B cell (primary cell): ENCODE measurements at regions not wholly inside any gene's neighbourhood (a gene's known extent, or its start where the extent isn't known, plus 50 kb on each side); places are given as distances from the start of the nearest gene placed in this dataset.

Experiments
- ATAC-seq: fragments of 200-7000 bp; cut with Tn5 transposase; one replicate; pipeline ENCODE4 v1.10.0; 2021; ENCODE audit warnings: low read depth, mild to moderate bottlenecking, moderate number of reproducible peaks, moderate library complexity
- CTCF ChIA-PET: fragments of 350-600 bp; sonication (Branson Sonifier 250); formaldehyde crosslinking; loops from one replicate; lab custom pipeline; 2021; ENCODE audit warnings: antibody characterized with exemption, inconsistent platforms; lab: Charles Lee
- POLR2A ChIA-PET: fragments of 350-600 bp; sonication (Branson Sonifier 250); formaldehyde crosslinking; loops from one replicate; lab custom pipeline; 2021; ENCODE audit warnings: antibody characterized with exemption; lab: Charles Lee
- DNase-seq: peaks from one replicate; pipeline ENCODE4 v3.0.0; 2013
- H2AFZ ChIP-seq: 2 replicates; pipeline ENCODE4 v1.6.1; 2012; ENCODE audit warnings: mild to moderate bottlenecking, low read depth, low read length; ENCODE audit not compliant: insufficient read depth, poor library complexity, severe bottlenecking
- H3K27ac ChIP-seq, 2 donors: 1 replicate in 1 of 2; 2 replicates in 1 of 2; pipeline ENCODE4 v1.5.1; 2012 to 2013; ENCODE audit warnings: low read length in 2 of 2, mild to moderate bottlenecking in 2 of 2, moderate library complexity in 1 of 2
- H3K27me3 ChIP-seq, 4 experiments: fragments of 200-600 bp in 1 of 4; sonication (generic) in 1 of 4; replicated peaks in 1 of 4; 1 replicate in 2 of 4; 2 replicates in 2 of 4; pipeline versions ENCODE4 v1.6.1 to v1.7.0; 2013 to 2016; ENCODE audit warnings: low read length in 3 of 4, mild to moderate bottlenecking in 2 of 4, mixed read lengths in 1 of 4, moderate library complexity in 1 of 4; ENCODE audit not compliant: insufficient read depth in 4 of 4, control insufficient read depth in 3 of 4; ENCODE audit errors: control extremely low read depth in 1 of 4
- H3K36me3 ChIP-seq, 2 experiments: replicated peaks in 1 of 2; 1 replicate in 1 of 2; 2 replicates in 1 of 2; pipeline versions ENCODE4 v1.6.1 to v1.7.1; 2013; ENCODE audit warnings: low read length in 1 of 2; ENCODE audit not compliant: insufficient read depth in 2 of 2, control insufficient read depth in 1 of 2; ENCODE audit errors: control extremely low read depth in 1 of 2, extremely low read depth in 1 of 2
- H3K4me1 ChIP-seq, 2 donors: fragments of 200-600 bp in 1 of 2; sonication (generic) in 1 of 2; 1 replicate in 1 of 2; 2 replicates in 1 of 2; pipeline versions ENCODE4 v1.5.1 to v1.6.1; 2013 to 2017; ENCODE audit warnings: low read length in 2 of 2; ENCODE audit not compliant: control insufficient read depth in 2 of 2, insufficient read depth in 2 of 2
- H3K4me2 ChIP-seq: replicated peaks from 2 replicates; pipeline ENCODE3; 2012; ENCODE audit warnings: mild to moderate bottlenecking, low read depth, low read length; ENCODE audit not compliant: poor library complexity, severe bottlenecking
- H3K4me3 ChIP-seq, 5 experiments: fragments of 200-600 bp in 1 of 5; sonication (generic) in 1 of 5; 1 replicate in 3 of 5; 2 replicates in 2 of 5; pipeline versions ENCODE4 v1.5.1 to v1.7.0; 2011 to 2016; ENCODE audit warnings: low read length in 4 of 5, mild to moderate bottlenecking in 4 of 5, low read depth in 2 of 5, control low read depth in 1 of 5, moderate library complexity in 1 of 5; ENCODE audit not compliant: insufficient read depth in 1 of 5; ENCODE audit errors: control extremely low read depth in 1 of 5, extremely low read depth in 1 of 5
- H3K79me2 ChIP-seq: fragments of 200-600 bp; sonication (generic); one replicate; pipeline ENCODE4 v1.6.0; 2016; ENCODE audit warnings: low read length; ENCODE audit not compliant: control insufficient read depth, insufficient read depth
- H3K9ac ChIP-seq: fragments of 200-600 bp; sonication (generic); 2 replicates; pipeline ENCODE4 v1.6.1; 2017; ENCODE audit warnings: mild to moderate bottlenecking, low read length, moderate library complexity
- H3K9me3 ChIP-seq, 3 donors: one replicate each; pipeline versions ENCODE4 v1.6.1 to v1.7.1; 2013; ENCODE audit warnings: low read length in 2 of 3; ENCODE audit not compliant: control insufficient read depth in 2 of 3, insufficient read depth in 1 of 3; ENCODE audit errors: control extremely low read depth in 1 of 3
- H4K20me1 ChIP-seq: 2 replicates; pipeline ENCODE4 v1.6.0; 2012; ENCODE audit warnings: mild to moderate bottlenecking, low read length; ENCODE audit not compliant: insufficient read depth, control insufficient read depth, poor library complexity, severe bottlenecking
- H3K27ac Mint-ChIP-seq: one replicate; pipeline ENCODE4 v1.8.0; 2021; ENCODE audit warnings: mixed read lengths
- H3K27me3 Mint-ChIP-seq: one replicate; pipeline ENCODE4 v1.8.0; 2021; ENCODE audit warnings: mixed read lengths
- H3K4me1 Mint-ChIP-seq: one replicate; pipeline ENCODE4 v1.8.0; 2021; ENCODE audit warnings: mixed read lengths
- H3K4me3 Mint-ChIP-seq: one replicate; pipeline ENCODE4 v1.8.0; 2021; ENCODE audit warnings: mixed read lengths
- H3K9me3 Mint-ChIP-seq: one replicate; pipeline ENCODE4 v1.8.0; 2022; ENCODE audit warnings: mixed read lengths; ENCODE audit not compliant: insufficient read depth
- CTCF ChIP-seq: fragments of 200-600 bp; IDR thresholded peaks from one replicate; pipeline ENCODE4 v1.8.0; 2022; ENCODE audit warnings: antibody characterized with exemption, mild to moderate bottlenecking
- EZH2 ChIP-seq: IDR thresholded peaks from 2 replicates; pipeline ENCODE4 v1.6.1; 2012; ENCODE audit warnings: borderline replicate concordance, low read depth, mild to moderate bottlenecking, moderate library complexity, low read length; ENCODE audit not compliant: insufficient read depth, poor library complexity, severe bottlenecking
- WGBS: methylation state at CpG from one replicate; pipeline ENCODE4 v1.1.5; 2013; ENCODE audit warnings: missing lambda C conversion rate; ENCODE audit not compliant: insufficient coverage; 5-methylcytosine and 5-hydroxymethylcytosine counted together
- intact Hi-C: fragments of 100-400 bp; cut with micrococcal nuclease; formaldehyde crosslinking; loops from one replicate; pipeline ENCODE4 v1.10.0; 2022

GRCh38 chr6:102517506-102517905, 1124.0 kb downstream of the GRIK2 start:
- Mint-ChIP-seq H3K4me3 (no peak overlapping the region), H3K9me3 (no peaks in the 10 kb centered on the region), H3K27ac (no peak overlapping the region), H3K27me3 (no peaks in the 10 kb centered on the region), H3K4me1 (no peaks in the 10 kb centered on the region)
- no peaks in the 10 kb centered on the region for H3K36me3 ChIP-seq
- H3K4me2 ChIP-seq = no peak overlapping the region
- no peaks in the 10 kb centered on the region for H3K9me3 ChIP-seq
- no peak overlapping the region for H3K27ac ChIP-seq
- intact Hi-C loops = no loop called here
- H3K4me1 ChIP-seq = no peaks in the 10 kb centered on the region
- DNase-seq (no peak), ATAC-seq (no peak)
- WGBS = no CpG with 5 or more reads among the region's 3 CpGs
- no peak overlapping the region for H3K4me3 ChIP-seq
- no peaks in the 10 kb centered on the region for H3K79me2 ChIP-seq
- no peak overlapping the region for H2AFZ ChIP-seq
- no peak overlapping the region for H3K9ac ChIP-seq
- ChIA-PET CTCF (no interaction called here), POLR2A (no interaction called here)
- H4K20me1 ChIP-seq = no peaks in the 10 kb centered on the region
- TF ChIP-seq CTCF = no peak
- TF ChIP-seq EZH2 = no peak
- H3K27me3 ChIP-seq = no peaks in the 10 kb centered on the region

- WGBS = 75% methylated on average over 1 of the region's 1 CpG
- H3K27ac Mint-ChIP-seq = no peak overlapping the region
- no peak overlapping the region for H3K9ac ChIP-seq
- no peaks in the 10 kb centered on the region for H3K4me1 Mint-ChIP-seq
- ATAC-seq = no peak
- H3K27me3 ChIP-seq = no peaks in the 10 kb centered on the region
- H4K20me1 ChIP-seq = no peaks in the 10 kb centered on the region
- CTCF ChIA-PET = no interaction called here
- DNase-seq = no peak
- no peaks in the 10 kb centered on the region for H3K27me3 Mint-ChIP-seq
- no peaks in the 10 kb centered on the region for H3K79me2 ChIP-seq
- intact Hi-C loops = no loop called here
- H3K9me3 ChIP-seq = peaks cover 0 to 5% (median 0%) of the 10 kb centered on the region in 3 donors
- POLR2A ChIA-PET = no interaction called here
- H3K9me3 Mint-ChIP-seq = peaks cover 7% of the 10 kb centered on the region
- no peaks in the 10 kb centered on the region for H3K4me1 ChIP-seq
- H3K4me3 Mint-ChIP-seq = no peak overlapping the region
- H3K27ac ChIP-seq = no peak overlapping the region
- no peak overlapping the region for H3K4me3 ChIP-seq
- H3K36me3 ChIP-seq = no peaks in the 10 kb centered on the region
- TF ChIP-seq CTCF = no peak
- TF ChIP-seq EZH2 = no peak
- H2AFZ ChIP-seq = no peak overlapping the region
- H3K4me2 ChIP-seq = no peak overlapping the region
Measured at GRCh38 chr6:102501615-102502014, 1108.1 kb downstream of the GRIK2 start.
